Breast epithelium (tissue), 3 donors: ENCODE measurements at regions not wholly inside any gene's neighbourhood (a gene's known extent, or its start where the extent isn't known, plus 50 kb on each side); places are given as distances from the start of the nearest gene placed in this dataset.
"Not testable (repeated sequence)": the region's sequence is repeated elsewhere in the genome, so short reads cannot be mapped to it uniquely, and the experiment has no call there.

Source experiments
- POLR2A ChIP-seq: fragments of 450-650 bp; IDR thresholded peaks from one replicate; pipeline ENCODE4 v1.6.1; 2016; ENCODE audit warnings: antibody characterized with exemption, mild to moderate bottlenecking, moderate library complexity
- TF ChIP-seq, protein P1 (sequence below), 3 donors: fragments of 450-650 bp; IDR thresholded peaks; one replicate each; pipeline ENCODE4 v1.5.1; 2016 to 2017; ENCODE audit warnings: antibody characterized with exemption in 3 of 3, mild to moderate bottlenecking in 3 of 3, moderate library complexity in 3 of 3

DNA sequence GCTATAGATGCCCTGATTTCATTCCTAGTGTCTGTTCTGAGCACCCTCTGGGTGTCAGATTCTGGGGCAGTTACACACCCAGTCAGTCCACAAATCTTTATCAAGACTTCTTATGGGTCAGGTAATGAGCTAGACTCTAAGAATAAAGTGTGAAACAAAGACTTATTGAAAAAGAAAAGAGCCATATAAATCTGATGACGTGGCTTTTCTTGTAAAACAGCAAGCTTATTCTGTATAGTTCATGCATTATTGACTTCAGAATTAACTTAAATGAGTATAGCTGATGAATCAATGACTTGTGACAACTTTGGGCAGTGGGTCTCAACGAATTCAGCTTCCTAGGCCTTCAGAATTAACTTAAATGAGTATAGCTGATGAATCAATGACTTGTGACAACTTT is 1527.5 kb downstream of the TBC1D22A start:
- not testable (repeated sequence) for TF ChIP-seq POLR2A
- TF ChIP-seq, protein P1, sequence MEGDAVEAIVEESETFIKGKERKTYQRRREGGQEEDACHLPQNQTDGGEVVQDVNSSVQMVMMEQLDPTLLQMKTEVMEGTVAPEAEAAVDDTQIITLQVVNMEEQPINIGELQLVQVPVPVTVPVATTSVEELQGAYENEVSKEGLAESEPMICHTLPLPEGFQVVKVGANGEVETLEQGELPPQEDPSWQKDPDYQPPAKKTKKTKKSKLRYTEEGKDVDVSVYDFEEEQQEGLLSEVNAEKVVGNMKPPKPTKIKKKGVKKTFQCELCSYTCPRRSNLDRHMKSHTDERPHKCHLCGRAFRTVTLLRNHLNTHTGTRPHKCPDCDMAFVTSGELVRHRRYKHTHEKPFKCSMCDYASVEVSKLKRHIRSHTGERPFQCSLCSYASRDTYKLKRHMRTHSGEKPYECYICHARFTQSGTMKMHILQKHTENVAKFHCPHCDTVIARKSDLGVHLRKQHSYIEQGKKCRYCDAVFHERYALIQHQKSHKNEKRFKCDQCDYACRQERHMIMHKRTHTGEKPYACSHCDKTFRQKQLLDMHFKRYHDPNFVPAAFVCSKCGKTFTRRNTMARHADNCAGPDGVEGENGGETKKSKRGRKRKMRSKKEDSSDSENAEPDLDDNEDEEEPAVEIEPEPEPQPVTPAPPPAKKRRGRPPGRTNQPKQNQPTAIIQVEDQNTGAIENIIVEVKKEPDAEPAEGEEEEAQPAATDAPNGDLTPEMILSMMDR (IDR thresholded peaks at IDR 0.05), result not testable (repeated sequence)
